Anterior cingulate cortex (tissue), 58 donors: ENCODE measurements at regions not wholly inside any gene's neighbourhood (a gene's known extent, or its start where the extent isn't known, plus 50 kb on each side); places are given as distances from the start of the nearest gene placed in this dataset.
"Not testable (repeated sequence)": the region's sequence is repeated elsewhere in the genome, so short reads cannot be mapped to it uniquely, and the experiment has no call there.

Source experiments
- DNase-seq, 58 donors: peaks; one replicate each; lab custom pipeline; 2025; lab: John Stamatoyannopoulos, UW

- DNase-seq: not testable (repeated sequence)
These were observed 830.4 kb upstream of the TPTE start for GRCh38 chr21:9690981-9691380.

GRCh38 chr21:9695759-9696158 is 825.6 kb upstream of the TPTE start:
- not testable (repeated sequence) for DNase-seq

- not testable (repeated sequence) for DNase-seq
These were observed 823.6 kb upstream of the TPTE start for GRCh38 chr21:9697751-9698150.

- DNase-seq: not testable (repeated sequence)
These were observed 816.4 kb upstream of the TPTE start for GRCh38 chr21:9705016-9705415.

GRCh38 chr21:9705455-9705854 is 815.9 kb upstream of the TPTE start:
- not testable (repeated sequence) for DNase-seq

GRCh38 chr21:9724542-9724941 is 796.8 kb upstream of the TPTE start:
- DNase-seq: not testable (repeated sequence)

GRCh38 chr21:9727187-9727586 is 794.2 kb upstream of the TPTE start:
- DNase-seq: not testable (repeated sequence)

- not testable (repeated sequence) for DNase-seq
These were observed 793.0 kb upstream of the TPTE start for GRCh38 chr21:9728219-9728992.

- no peak for DNase-seq
These were observed 790.5 kb upstream of the TPTE start for GRCh38 chr21:9730866-9731265.

- not testable (repeated sequence) for DNase-seq
These were observed 790.1 kb upstream of the TPTE start for GRCh38 chr21:9731317-9731716.

GRCh38 chr21:9732605-9733004 is 788.8 kb upstream of the TPTE start:
- DNase-seq: not testable (repeated sequence)

- not testable (repeated sequence) for DNase-seq
These were observed 787.4 kb upstream of the TPTE start for GRCh38 chr21:9733761-9734558.

- DNase-seq: no peak
These were observed 785.9 kb upstream of the TPTE start for GRCh38 chr21:9735421-9735961.

- not testable (repeated sequence) for DNase-seq
These were observed 784.1 kb upstream of the TPTE start for GRCh38 chr21:9737301-9737700.

- not testable (repeated sequence) for DNase-seq
These were observed 783.4 kb upstream of the TPTE start for GRCh38 chr21:9737871-9738515.

- no peak for DNase-seq
These were observed 782.9 kb upstream of the TPTE start for GRCh38 chr21:9738527-9738926.

GRCh38 chr21:9739240-9739639 is 782.1 kb upstream of the TPTE start:
- DNase-seq: no peak

- DNase-seq: not testable (repeated sequence)
These were observed 781.0 kb upstream of the TPTE start for GRCh38 chr21:9740177-9740941.

- not testable (repeated sequence) for DNase-seq
These were observed 780.2 kb upstream of the TPTE start for GRCh38 chr21:9740991-9741742.
